Right hindlimb (tissue), 1 donor: ENCODE measurements at regions not wholly inside any gene's neighbourhood (a gene's known extent, or its start where the extent isn't known, plus 50 kb on each side); places are given as distances from the start of the nearest gene placed in this dataset.
A peak's percentile ranks its signal among the peaks of the same experiment; 100 is the strongest.

Experiments
- DNase-seq: peaks from one replicate; pipeline ENCODE4 v3.0.0-alpha.2; 2018

- no peak for DNase-seq
Observed at GRCh38 chr21:16514316-16514715, 784.5 kb downstream of the USP25 start.

GRCh38 chr21:16517383-16517782 lies 787.6 kb downstream of the USP25 start:
- no peak for DNase-seq

- DNase-seq: no peak
Observed at GRCh38 chr21:16519036-16519435, 789.3 kb downstream of the USP25 start.

- no peak for DNase-seq
Observed at GRCh38 chr21:16519644-16520043, 789.9 kb downstream of the USP25 start.

GRCh38 chr21:16522548-16522947 lies 792.8 kb downstream of the USP25 start:
- no peak for DNase-seq

- DNase-seq: no peak
Observed at GRCh38 chr21:16530656-16531055, 800.9 kb downstream of the USP25 start.

GRCh38 chr21:16532840-16533239 lies 803.1 kb downstream of the USP25 start:
- no peak for DNase-seq

- DNase-seq: peak; percentile 36
Observed at GRCh38 chr21:16533692-16534407, 804.1 kb downstream of the USP25 start.

- DNase-seq: peak; percentile 91
Observed at GRCh38 chr21:16534408-16535101, 804.8 kb downstream of the USP25 start.

GRCh38 chr21:16535102-16535422 lies 805.3 kb downstream of the USP25 start:
- DNase-seq: peak; percentile 85

GRCh38 chr21:16535626-16536025 lies 805.8 kb downstream of the USP25 start:
- DNase-seq: no peak

- no peak for DNase-seq
Observed at GRCh38 chr21:16536140-16536539, 806.4 kb downstream of the USP25 start.

- DNase-seq: no peak
Observed at GRCh38 chr21:16536643-16537434, 807.1 kb downstream of the USP25 start.

GRCh38 chr21:16537501-16537900 lies 807.7 kb downstream of the USP25 start:
- DNase-seq: no peak

- DNase-seq: no peak
Observed at GRCh38 chr21:16538405-16538804, 808.6 kb downstream of the USP25 start.

GRCh38 chr21:16538936-16539440 lies 809.2 kb downstream of the USP25 start:
- DNase-seq: no peak

GRCh38 chr21:16540966-16541727 lies 811.4 kb downstream of the USP25 start:
- DNase-seq: no peak

GRCh38 chr21:16550118-16550517 lies 820.3 kb downstream of the USP25 start:
- DNase-seq: no peak

GRCh38 chr21:16550917-16551741 lies 821.3 kb downstream of the USP25 start:
- no peak for DNase-seq

- DNase-seq: no peak
Observed at GRCh38 chr21:16552880-16553279, 823.1 kb downstream of the USP25 start.

- no peak for DNase-seq
Observed at GRCh38 chr21:16554503-16554902, 824.7 kb downstream of the USP25 start.

- DNase-seq: no peak
Observed at GRCh38 chr21:16563116-16563515, 833.3 kb downstream of the USP25 start.
